ENCODE measurements at regions not wholly inside any gene's neighbourhood (a gene's known extent, or its start where the extent isn't known, plus 50 kb on each side); places are given as distances from the start of the nearest gene placed in this dataset.

GRCh38 chr18:78171954-78172353, 807.7 kb upstream of the SALL3 start:
- Histone ChIP-seq H3K36me3 (no peaks in the 10 kb centered on the region), H3K27me3 (no peaks in the 10 kb centered on the region), H3K9me3 (no peaks in the 10 kb centered on the region), H3K4me3 (no peak overlapping the region), H3K4me1 (no peaks in the 10 kb centered on the region), H3K27ac (no peak overlapping the region)
- WGBS, 2 donors = 78 to 83% methylated on average over 6 of the region's 6 CpGs
- DNase-seq = no peak
- TF ChIP-seq CTCF (IDR thresholded peaks at IDR 0.05) (no peak), EP300 (IDR thresholded peaks at IDR 0.05) (no peak)
- intact Hi-C loops (cut with DNase I) = no loop called here

- Histone ChIP-seq H3K27me3 (no peaks in the 10 kb centered on the region), H3K4me1 (no peaks in the 10 kb centered on the region), H3K27ac (no peak overlapping the region), H3K36me3 (no peaks in the 10 kb centered on the region), H3K4me3 (no peak overlapping the region), H3K9me3 (no peaks in the 10 kb centered on the region)
- intact Hi-C loops (cut with DNase I) = no loop called here
- no peak for DNase-seq
- TF ChIP-seq POLR2AphosphoS5 (IDR thresholded peaks at IDR 0.05) (no peak), CTCF (IDR thresholded peaks at IDR 0.05) (no peak), EP300 (IDR thresholded peaks at IDR 0.05) (no peak), POLR2A (IDR thresholded peaks at IDR 0.05) (no peak)
- 89% methylated on average over 14 of the region's 14 CpGs for WGBS, 2 donors
Measured at GRCh38 chr18:78174737-78175136, 804.9 kb upstream of the SALL3 start.

- WGBS, 2 donors = 28 to 68% methylated on average over 4 of the region's 4 CpGs
- no peaks in the 10 kb centered on the region for H3K4me1 ChIP-seq
- no peak overlapping the region for H3K27ac ChIP-seq
- no peak overlapping the region for H3K4me3 ChIP-seq
- no peaks in the 10 kb centered on the region for H3K36me3 ChIP-seq
- peaks cover 0 to 3% (median 0%) of the 10 kb centered on the region in 4 donors for H3K9me3 ChIP-seq
- intact Hi-C loops (cut with DNase I) = no loop called here
- H3K27me3 ChIP-seq = no peaks in the 10 kb centered on the region
- no peak for DNase-seq
- TF ChIP-seq POLR2A (IDR thresholded peaks at IDR 0.05) = no peak
- no peak for TF ChIP-seq EP300 (IDR thresholded peaks at IDR 0.05)
- TF ChIP-seq POLR2AphosphoS5 (IDR thresholded peaks at IDR 0.05) = no peak
- TF ChIP-seq CTCF (IDR thresholded peaks at IDR 0.05) = no peak
Measured at GRCh38 chr18:78178812-78179211, 800.8 kb upstream of the SALL3 start.

GRCh38 chr18:78180741-78181140, 798.9 kb upstream of the SALL3 start:
- WGBS, 2 donors = 83 to 90% methylated on average over 12 of the region's 12 CpGs
- Histone ChIP-seq H3K4me3 (no peak overlapping the region), H3K27me3 (no peaks in the 10 kb centered on the region), H3K9me3 (peaks cover 0 to 5% (median 0%) of the 10 kb centered on the region in 4 donors), H3K4me1 (no peaks in the 10 kb centered on the region), H3K27ac (no peak overlapping the region), H3K36me3 (no peaks in the 10 kb centered on the region)
- intact Hi-C loops (cut with DNase I) = no loop called here
- TF ChIP-seq POLR2A (IDR thresholded peaks at IDR 0.05) (no peak), POLR2AphosphoS5 (IDR thresholded peaks at IDR 0.05) (no peak), EP300 (IDR thresholded peaks at IDR 0.05) (no peak)
- no peak for DNase-seq

GRCh38 chr18:78183815-78184214, 795.8 kb upstream of the SALL3 start:
- Histone ChIP-seq H3K27me3 (no peaks in the 10 kb centered on the region), H3K4me3 (no peak overlapping the region), H3K36me3 (no peaks in the 10 kb centered on the region), H3K9me3 (peaks cover 0 to 5% (median 0%) of the 10 kb centered on the region in 4 donors), H3K4me1 (no peaks in the 10 kb centered on the region), H3K27ac (no peak overlapping the region)
- no peak for DNase-seq
- intact Hi-C loops (cut with DNase I) = no loop called here
- TF ChIP-seq POLR2A (IDR thresholded peaks at IDR 0.05) (no peak), CTCF (IDR thresholded peaks at IDR 0.05) (no peak), POLR2AphosphoS5 (IDR thresholded peaks at IDR 0.05) (no peak)

Data from sigmoid colon (tissue), 6 donors.